Loucy (cell line): ENCODE measurements at regions not wholly inside any gene's neighbourhood (a gene's known extent, or its start where the extent isn't known, plus 50 kb on each side); places are given as distances from the start of the nearest gene placed in this dataset.
"Not testable (repeated sequence)": the region's sequence is repeated elsewhere in the genome, so short reads cannot be mapped to it uniquely, and the experiment has no call there.

ENCODE experiments used
- H2AFZ ChIP-seq: fragments of 200-600 bp; sonication (generic); 2 replicates; pipeline ENCODE4 v1.6.0; 2016; ENCODE audit warnings: antibody characterized with exemption, mild to moderate bottlenecking, low read length, moderate library complexity
- H3F3A ChIP-seq: fragments of 200-600 bp; 2 replicates; pipeline ENCODE4 v1.6.0; 2016; ENCODE audit warnings: antibody characterized with exemption, low read depth, mild to moderate bottlenecking
- H3K27me3 ChIP-seq: fragments of 200-600 bp; sonication (generic); 2 replicates; pipeline ENCODE4 v1.6.1; 2014; ENCODE audit warnings: low read length, mild to moderate bottlenecking; ENCODE audit not compliant: insufficient read depth, poor library complexity, severe bottlenecking
- H3K36me3 ChIP-seq: fragments of 200-600 bp; sonication (generic); 2 replicates; pipeline ENCODE4 v1.6.1; 2016; ENCODE audit warnings: low read length; ENCODE audit not compliant: insufficient read depth
- H3K4me1 ChIP-seq: fragments of 200-600 bp; sonication (generic); 2 replicates; pipeline ENCODE4 v1.5.1; 2014; ENCODE audit warnings: low read length, mild to moderate bottlenecking; ENCODE audit not compliant: insufficient read depth, poor library complexity, severe bottlenecking
- H3K4me2 ChIP-seq: fragments of 200-600 bp; sonication (generic); 2 replicates; pipeline ENCODE4 v1.6.0; 2014; ENCODE audit warnings: antibody characterized with exemption, low read length, low read depth, mild to moderate bottlenecking; ENCODE audit not compliant: poor library complexity, severe bottlenecking
- H3K4me3 ChIP-seq: fragments of 200-600 bp; sonication (generic); 2 replicates; pipeline ENCODE4 v1.5.1; 2014; ENCODE audit warnings: low read length, mild to moderate bottlenecking, mixed read lengths; ENCODE audit not compliant: poor library complexity, severe bottlenecking
- H3K79me2 ChIP-seq: fragments of 200-600 bp; sonication (generic); 2 replicates; pipeline ENCODE4 v1.6.1; 2014; ENCODE audit warnings: low read length; ENCODE audit not compliant: insufficient read depth
- H3K9ac ChIP-seq: fragments of 200-600 bp; sonication (generic); 2 replicates; pipeline ENCODE4 v1.6.0; 2014; ENCODE audit warnings: mild to moderate bottlenecking, low read depth, low read length, moderate library complexity; ENCODE audit not compliant: poor library complexity, severe bottlenecking
- H3K9me2 ChIP-seq: fragments of 200-600 bp; sonication (generic); replicated peaks from 2 replicates; pipeline ENCODE4 v1.6.1; 2016; ENCODE audit warnings: low read depth, low read length, mixed read lengths
- H3K9me3 ChIP-seq: fragments of 200-600 bp; sonication (generic); 2 replicates; pipeline ENCODE4 v1.6.1; 2014; ENCODE audit warnings: mild to moderate bottlenecking, antibody characterized with exemption, low read length, low read depth; ENCODE audit not compliant: insufficient read depth
- H4K20me1 ChIP-seq: fragments of 200-600 bp; sonication (generic); 2 replicates; pipeline ENCODE4 v1.6.0; 2014; ENCODE audit warnings: antibody characterized with exemption, low read length, mild to moderate bottlenecking; ENCODE audit not compliant: insufficient read depth, poor library complexity, severe bottlenecking
- CTCF ChIP-seq: fragments of 200-600 bp; sonication (generic); conservative IDR thresholded peaks from 2 replicates; pipeline ENCODE4 v1.5.1; 2014; ENCODE audit warnings: mild to moderate bottlenecking, antibody characterized with exemption, low read length
- EZH2phosphoT487 ChIP-seq: fragments of 200-600 bp; IDR thresholded peaks from 2 replicates; pipeline ENCODE4 v1.6.1; 2018; ENCODE audit warnings: antibody characterized with exemption, mild to moderate bottlenecking, moderate library complexity, borderline replicate concordance

GRCh38 chr11:70558681-70559080 is 160.4 kb downstream of the CTTN start:
- Histone ChIP-seq H3K9ac (no peak overlapping the region), H3K27me3 (no peaks in the 10 kb centered on the region), H3K79me2 (no peaks in the 10 kb centered on the region), H3F3A (no peaks in the 10 kb centered on the region), H3K9me2 (no peaks in the 10 kb centered on the region), H3K4me2 (no peak overlapping the region), H4K20me1 (no peaks in the 10 kb centered on the region), H3K36me3 (no peaks in the 10 kb centered on the region), H3K9me3 (peaks cover 12% of the 10 kb centered on the region; the same call in 1 of the 2 replicates), H3K4me1 (no peaks in the 10 kb centered on the region), H3K4me3 (no peak overlapping the region), H2AFZ (no peak overlapping the region)
- TF ChIP-seq CTCF: no peak
- no peak for TF ChIP-seq EZH2phosphoT487

GRCh38 chr11:70559516-70559915 is 161.2 kb downstream of the CTTN start:
- Histone ChIP-seq H3K4me1 (no peaks in the 10 kb centered on the region), H3K36me3 (no peaks in the 10 kb centered on the region), H4K20me1 (no peaks in the 10 kb centered on the region), H3K9me2 (no peaks in the 10 kb centered on the region), H3K4me2 (no peak overlapping the region), H3K9ac (no peak overlapping the region), H3K27me3 (no peaks in the 10 kb centered on the region), H2AFZ (no peak overlapping the region), H3K4me3 (no peak overlapping the region), H3K9me3 (peaks cover 12% of the 10 kb centered on the region; the same call in 1 of the 2 replicates), H3F3A (no peaks in the 10 kb centered on the region), H3K79me2 (no peaks in the 10 kb centered on the region)
- TF ChIP-seq CTCF (no peak), EZH2phosphoT487 (no peak)

- not testable (repeated sequence) for H3K9ac ChIP-seq, H2AFZ ChIP-seq, H3K4me2 ChIP-seq, H3K4me1 ChIP-seq, H3K9me2 ChIP-seq, H3F3A ChIP-seq, H4K20me1 ChIP-seq, H3K4me3 ChIP-seq, H3K36me3 ChIP-seq, H3K27me3 ChIP-seq, H3K79me2 ChIP-seq
- H3K9me3 ChIP-seq: peaks cover 12% of the 10 kb centered on the region; the same call in 1 of the 2 replicates
Measured at GRCh38 chr11:70560621-70561020, 162.3 kb downstream of the CTTN start.

- TF ChIP-seq EZH2phosphoT487: no peak
- TF ChIP-seq CTCF: no peak
- H3K27me3 ChIP-seq: no peaks in the 10 kb centered on the region
- H3K9ac ChIP-seq: no peak overlapping the region
- H2AFZ ChIP-seq: no peak overlapping the region
- H3K79me2 ChIP-seq: no peaks in the 10 kb centered on the region
- H4K20me1 ChIP-seq: no peaks in the 10 kb centered on the region
- no peaks in the 10 kb centered on the region for H3K36me3 ChIP-seq
- H3F3A ChIP-seq: no peaks in the 10 kb centered on the region
- H3K9me3 ChIP-seq: peaks cover 17% of the 10 kb centered on the region; the same call in 1 of the 2 replicates
- H3K4me2 ChIP-seq: no peak overlapping the region
- no peak overlapping the region for H3K4me3 ChIP-seq
- no peaks in the 10 kb centered on the region for H3K9me2 ChIP-seq
- H3K4me1 ChIP-seq: no peaks in the 10 kb centered on the region
Measured at GRCh38 chr11:70566768-70567530, 168.6 kb downstream of the CTTN start.
